H1 (cell line): ENCODE measurements at regions not wholly inside any gene's neighbourhood (a gene's known extent, or its start where the extent isn't known, plus 50 kb on each side); places are given as distances from the start of the nearest gene placed in this dataset.

Experiments used
- CTCF ChIA-PET: fragments of 300-600 bp; sonication (Branson Sonifier 250); formaldehyde crosslinking; loops from one replicate; lab custom pipeline; 2021; ENCODE audit not compliant: partially characterized antibody; lab: Charles Lee
- POLR2A ChIA-PET: fragments of 300-600 bp; sonication (Branson Sonifier 250); formaldehyde crosslinking; loops from one replicate; lab custom pipeline; 2021; ENCODE audit warnings: inconsistent platforms; ENCODE audit not compliant: partially characterized antibody; lab: Charles Lee
- DNase-seq, 2 experiments: peaks; one replicate each; pipeline versions ENCODE4 v3.0.0 to v3.0.0-alpha.2; 2010 to 2022; ENCODE audit warnings: low spot score in 2 of 2, low read depth in 1 of 2, mixed read lengths in 1 of 2
- FAIRE-seq: peaks from 2 replicates; lab custom pipeline; 2011; peaks lifted over from hg19 to GRCh38; lab: Jason Lieb, UNC
- H2AFZ ChIP-seq: 2 replicates; pipeline ENCODE4 v1.8.1; 2012; ENCODE audit warnings: low read length, inconsistent platforms
- H2AK5ac ChIP-seq: 2 replicates; pipeline ENCODE4 v1.6.1; 2013; ENCODE audit warnings: low read depth, low read length
- H2BK120ac ChIP-seq: replicated peaks from 2 replicates; pipeline ENCODE3; 2013; ENCODE audit warnings: low read depth, low read length, inconsistent platforms
- H2BK12ac ChIP-seq: 2 replicates; pipeline ENCODE4 v1.6.1; 2013; ENCODE audit warnings: low read depth, low read length
- H2BK15ac ChIP-seq: 2 replicates; pipeline ENCODE4 v1.6.1; 2013; ENCODE audit warnings: low read length
- H2BK20ac ChIP-seq: 2 replicates; pipeline ENCODE4 v1.6.1; 2013; ENCODE audit warnings: low read length
- H2BK5ac ChIP-seq: 2 replicates; pipeline ENCODE4 v1.6.1; 2013; ENCODE audit warnings: low read depth, low read length
- H3K14ac ChIP-seq: 2 replicates; pipeline ENCODE4 v1.6.1; 2013; ENCODE audit warnings: inconsistent platforms; ENCODE audit not compliant: insufficient read length
- H3K18ac ChIP-seq: 2 replicates; pipeline ENCODE4 v1.6.1; 2013; ENCODE audit warnings: low read length; ENCODE audit errors: extremely low read depth
- H3K23ac ChIP-seq: 2 replicates; pipeline ENCODE4 v1.6.1; 2013; ENCODE audit warnings: inconsistent platforms; ENCODE audit not compliant: insufficient read length
- H3K23me2 ChIP-seq: 2 replicates; pipeline ENCODE4 v1.6.1; 2013; ENCODE audit warnings: low read depth, low read length
- H3K27ac ChIP-seq: 2 replicates; pipeline ENCODE4 v1.6.1; 2011; ENCODE audit warnings: low read depth, low read length, inconsistent platforms
- H3K27me3 ChIP-seq, 4 experiments: replicated peaks in 1 of 4; 1 replicate in 1 of 4; 2 replicates in 3 of 4; pipeline versions ENCODE4 v1.6.1 to v1.8.1; 2011 to 2013; ENCODE audit warnings: low read length in 3 of 4, mild to moderate bottlenecking in 3 of 4, inconsistent platforms in 2 of 4, mixed read lengths in 2 of 4, moderate library complexity in 1 of 4; ENCODE audit not compliant: control insufficient read depth in 3 of 4, insufficient read depth in 3 of 4; ENCODE audit errors: extremely low read depth in 1 of 4
- H3K36me3 ChIP-seq, 4 experiments: 2 replicates each; pipeline versions ENCODE4 v1.6.1 to v1.8.1; 2011 to 2013; ENCODE audit warnings: mild to moderate bottlenecking in 4 of 4, low read length in 3 of 4, moderate library complexity in 2 of 4, control low read depth in 1 of 4, inconsistent platforms in 1 of 4; ENCODE audit not compliant: insufficient read depth in 4 of 4, control insufficient read depth in 2 of 4
- H3K4ac ChIP-seq: replicated peaks from 2 replicates; pipeline ENCODE3; 2013; ENCODE audit warnings: low read length, low read depth, mixed read lengths, inconsistent platforms; ENCODE audit not compliant: insufficient read length
- H3K4me1 ChIP-seq, 4 experiments: replicated peaks in 1 of 4; 1 replicate in 1 of 4; 2 replicates in 3 of 4; pipeline versions ENCODE4 v1.6.1 to v1.8.1; 2011 to 2013; ENCODE audit warnings: low read length in 3 of 4, inconsistent platforms in 2 of 4, mixed read lengths in 1 of 4; ENCODE audit not compliant: insufficient read depth in 4 of 4, control insufficient read depth in 3 of 4
- H3K4me2 ChIP-seq, 2 experiments: 2 replicates each; pipeline versions ENCODE4 v1.6.1 to v1.8.1; 2011 to 2013; ENCODE audit warnings: low read depth in 2 of 2, low read length in 2 of 2, control low read depth in 1 of 2, inconsistent platforms in 1 of 2, mild to moderate bottlenecking in 1 of 2; ENCODE audit not compliant: insufficient read depth in 1 of 2
- H3K4me3 ChIP-seq, 4 experiments: fragments of 200-600, 300-600 bp in 1 of 4; sonication (generic), shearing (Covaris generic), sonication (Bioruptor Twin) in 1 of 4; 2 replicates each; pipeline versions ENCODE4 v1.5.1 to v1.8.1; 2011 to 2016; ENCODE audit warnings: low read length in 4 of 4, low read depth in 3 of 4, control low read depth in 2 of 4, inconsistent platforms in 2 of 4, mild to moderate bottlenecking in 2 of 4, mixed read lengths in 1 of 4, moderate library complexity in 1 of 4; ENCODE audit not compliant: insufficient read depth in 2 of 4; ENCODE audit errors: extremely low read depth in 1 of 4
- H3K56ac ChIP-seq: replicated peaks from 2 replicates; pipeline ENCODE3; 2013; ENCODE audit warnings: low read depth, mild to moderate bottlenecking, mixed read lengths, low read length, inconsistent platforms; ENCODE audit not compliant: insufficient read length
- H3K79me1 ChIP-seq: 2 replicates; pipeline ENCODE4 v1.6.1; 2013; ENCODE audit warnings: low read depth, low read length, control low read depth
- H3K79me2 ChIP-seq, 2 experiments: 2 replicates each; pipeline versions ENCODE4 v1.6.1 to v1.8.1; 2012 to 2013; ENCODE audit warnings: low read length in 2 of 2, mild to moderate bottlenecking in 2 of 2, inconsistent platforms in 1 of 2; ENCODE audit not compliant: insufficient read depth in 2 of 2, control insufficient read depth in 1 of 2
- H3K9ac ChIP-seq, 4 experiments: replicated peaks in 1 of 4; 1 replicate in 1 of 4; 2 replicates in 3 of 4; pipeline versions ENCODE4 v1.6.1 to v1.8.1; 2011 to 2013; ENCODE audit warnings: low read depth in 3 of 4, low read length in 3 of 4, control low read depth in 2 of 4, mild to moderate bottlenecking in 2 of 4, moderate library complexity in 2 of 4, inconsistent platforms in 1 of 4; ENCODE audit errors: extremely low read depth in 1 of 4
- H3K9me3 ChIP-seq, 2 experiments: 2 replicates each; pipeline versions ENCODE4 v1.6.1 to v1.8.1; 2012 to 2013; ENCODE audit warnings: mild to moderate bottlenecking in 2 of 2, moderate library complexity in 2 of 2, control low read depth in 1 of 2, inconsistent platforms in 1 of 2, low read depth in 1 of 2, low read length in 1 of 2, mixed read lengths in 1 of 2; ENCODE audit not compliant: insufficient read depth in 2 of 2
- H4K20me1 ChIP-seq, 2 experiments: replicated peaks in 1 of 2; 2 replicates each; pipeline versions ENCODE3 to v1.8.1; 2011 to 2013; ENCODE audit warnings: inconsistent platforms in 2 of 2, low read length in 2 of 2, mild to moderate bottlenecking in 1 of 2; ENCODE audit not compliant: insufficient read depth in 2 of 2, control insufficient read depth in 1 of 2
- H4K5ac ChIP-seq: 2 replicates; pipeline ENCODE4 v1.6.1; 2013; ENCODE audit warnings: low read length, low read depth, mixed read lengths, inconsistent platforms; ENCODE audit not compliant: insufficient read length
- H4K8ac ChIP-seq: 2 replicates; pipeline ENCODE4 v1.8.0; 2013; ENCODE audit warnings: mild to moderate bottlenecking, moderate library complexity, low read length, inconsistent platforms; ENCODE audit not compliant: insufficient read depth; ENCODE audit errors: extremely low read depth
- H4K91ac ChIP-seq: replicated peaks from 2 replicates; pipeline ENCODE3; 2013; ENCODE audit warnings: low read length, mixed read lengths, inconsistent platforms; ENCODE audit not compliant: insufficient read length
- BCL11A ChIP-seq, 2 experiments: IDR thresholded peaks; one replicate each; pipeline ENCODE4 v1.6.1; 2011; ENCODE audit warnings: low read depth in 2 of 2, low read length in 2 of 2, mild to moderate bottlenecking in 2 of 2
- FOSL1 ChIP-seq: IDR thresholded peaks from 2 replicates; pipeline ENCODE4 v1.6.1; 2011; ENCODE audit warnings: mild to moderate bottlenecking, low read depth, low read length, moderate library complexity; ENCODE audit not compliant: insufficient read depth
- GTF2F1 ChIP-seq: IDR thresholded peaks from 2 replicates; pipeline ENCODE4 v1.6.1; 2012; ENCODE audit warnings: low read depth, low read length, improper control_type of control experiment, borderline replicate concordance
- SAP30 ChIP-seq: fragments of 300-600 bp; sonication (generic); IDR thresholded peaks from 2 replicates; pipeline ENCODE4 v1.7.1; 2012; ENCODE audit warnings: low read length, moderate library complexity, mild to moderate bottlenecking, inconsistent platforms; ENCODE audit not compliant: insufficient read depth, insufficient replicate concordance
- SIN3A ChIP-seq, 2 experiments: IDR thresholded peaks in 1 of 2; conservative IDR thresholded peaks in 1 of 2; 2 replicates each; pipeline ENCODE4 v1.6.1; 2011 to 2012; ENCODE audit warnings: low read length in 2 of 2, improper control_type of control experiment in 1 of 2, low read depth in 1 of 2, mild to moderate bottlenecking in 1 of 2
- SIX5 ChIP-seq: IDR thresholded peaks from 2 replicates; pipeline ENCODE4 v1.6.1; 2011; ENCODE audit warnings: mild to moderate bottlenecking, low read depth, low read length
- SP2 ChIP-seq: IDR thresholded peaks from 2 replicates; pipeline ENCODE4 v1.6.1; 2012; ENCODE audit warnings: mild to moderate bottlenecking, low read length, inconsistent platforms
- TAF1 ChIP-seq: IDR thresholded peaks from 2 replicates; pipeline ENCODE4 v1.6.1; 2011; ENCODE audit warnings: mild to moderate bottlenecking, low read depth, low read length
- WGBS, 2 experiments: shearing (Covaris generic) in 1 of 2; methylation state at CpG; one replicate each; pipeline versions ENCODE4 v1.1.6 to v1.1.7; 2013 to 2015; ENCODE audit warnings: low lambda C conversion rate in 2 of 2, mixed read lengths in 2 of 2, inconsistent platforms in 1 of 2, low coverage in 1 of 2, missing lambda C conversion rate in 1 of 2; ENCODE audit not compliant: insufficient replicate concordance in 2 of 2, insufficient coverage in 1 of 2, insufficient read length in 1 of 2; ENCODE audit errors: extremely low coverage in 1 of 2, missing lambda C conversion rate in 1 of 2; 5-methylcytosine and 5-hydroxymethylcytosine counted together
- TF ChIP-seq, protein P1 (sequence below): IDR thresholded peaks from 2 replicates; pipeline ENCODE4 v1.6.1; 2012; ENCODE audit warnings: inconsistent platforms

DNA sequence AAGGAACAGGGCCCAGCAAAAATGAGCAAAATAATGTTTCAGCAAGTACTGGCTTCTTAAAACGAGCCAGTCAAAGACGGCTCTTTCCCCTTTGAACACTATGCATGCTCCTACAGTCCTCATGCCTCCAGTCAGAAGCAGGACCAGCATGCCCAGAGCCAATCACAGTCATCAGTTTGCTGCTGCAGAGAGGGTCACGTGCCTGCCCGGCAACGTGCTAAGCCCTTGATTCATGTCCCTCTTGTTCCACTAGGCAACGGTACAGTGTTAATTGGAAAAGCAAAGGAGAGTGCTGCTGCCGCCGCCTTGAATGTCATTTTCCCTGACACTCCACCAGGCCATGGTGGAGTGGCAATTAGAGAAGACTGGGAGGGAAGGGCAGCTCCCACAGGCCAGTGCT lies 500.1 kb downstream of the OCA2 start:
- Histone ChIP-seq H3K23ac (no peak overlapping the region), H3K79me2 (no peaks in the 10 kb centered on the region), H3K56ac (no peak overlapping the region), H2BK5ac (no peak overlapping the region), H2AK5ac (no peak overlapping the region), H3K4me3 (no peak overlapping the region), H2BK20ac (no peak overlapping the region), H3K36me3 (no peaks in the 10 kb centered on the region; a peak in 1 of 8 replicates), H4K91ac (no peak overlapping the region), H3K18ac (no peak overlapping the region), H4K8ac (no peak overlapping the region), H4K20me1 (no peaks in the 10 kb centered on the region), H2AFZ (no peak overlapping the region), H2BK120ac (no peak overlapping the region), H3K4ac (no peak overlapping the region), H3K4me2 (no peak overlapping the region), H3K27ac (no peak overlapping the region), H3K9ac (no peak overlapping the region), H3K27me3 (no peaks in the 10 kb centered on the region), H3K14ac (no peak overlapping the region), H4K5ac (no peak overlapping the region), H3K4me1 (peaks cover 0 to 2% (median under 1%) of the 10 kb centered on the region in 4 experiments; a peak in 3 of 7 replicates), H2BK15ac (no peak overlapping the region), H3K79me1 (no peaks in the 10 kb centered on the region), H3K9me3 (0 out of 4 replicates have a peak, but pooled peaks cover 0 to 4% of the 10 kb centered on the region in 2 experiments), H3K23me2 (0 out of 2 replicates have a peak, but pooled peaks cover 2% of the 10 kb centered on the region), H2BK12ac (no peak overlapping the region)
- ChIA-PET POLR2A (no interaction called here), CTCF (interaction anchor here (0.8 to 0.9 kb wide), 2 partner anchors 10 to 423 kb away, joined by 3 read pairs; no protein-coding TSS in a partner anchor)
- TF ChIP-seq, protein P1, sequence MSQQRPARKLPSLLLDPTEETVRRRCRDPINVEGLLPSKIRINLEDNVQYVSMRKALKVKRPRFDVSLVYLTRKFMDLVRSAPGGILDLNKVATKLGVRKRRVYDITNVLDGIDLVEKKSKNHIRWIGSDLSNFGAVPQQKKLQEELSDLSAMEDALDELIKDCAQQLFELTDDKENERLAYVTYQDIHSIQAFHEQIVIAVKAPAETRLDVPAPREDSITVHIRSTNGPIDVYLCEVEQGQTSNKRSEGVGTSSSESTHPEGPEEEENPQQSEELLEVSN: no peak
- TF ChIP-seq SAP30 (no peak), TAF1 (no peak), SIN3A (conservative IDR thresholded peaks at IDR 0.05 in 1 of 2, IDR thresholded peaks at IDR 0.05 in 1 of 2; ENCODE audit: low read depth in 1 of 2, low read length in 2 of 2) (no peak), SIX5 (no peak), BCL11A (IDR thresholded peaks at IDR 0.05; ENCODE audit: low read depth in 2 of 2, low read length in 2 of 2) (no peak), SP2 (no peak), GTF2F1 (no peak), FOSL1 (no peak)
- DNase-seq (no peak), FAIRE-seq (no peak)
- 89% methylated on average over 8 of the region's 8 CpGs; no CpG with 5 or more reads in 1 of the 2 experiments for WGBS, 2 experiments
